K562 (cell line): ENCODE measurements at regions not wholly inside any gene's neighbourhood (a gene's known extent, or its start where the extent isn't known, plus 50 kb on each side); places are given as distances from the start of the nearest gene placed in this dataset.

ENCODE experiments used
- CEBPG ChIP-seq, 3 experiments: fragments of 200-800 bp in 1 of 3; sonication (Bioruptor generic) in 1 of 3; sonication (generic) in 1 of 3; formaldehyde crosslinking in 1 of 3; IDR thresholded peaks in 2 of 3; conservative IDR thresholded peaks in 1 of 3; 2 replicates each; pipeline versions ENCODE4 v1.6.1 to v1.8.0; 2016 to 2022; ENCODE audit warnings: missing compliant biosample characterization in 2 of 3, missing genetic modification characterization in 2 of 3, mild to moderate bottlenecking in 1 of 3, missing genetic modification reagents in 1 of 3
- GABPB1 ChIP-seq: sonication (generic); formaldehyde crosslinking; IDR thresholded peaks from 2 replicates; pipeline ENCODE4 v1.8.0; 2022; ENCODE audit warnings: mild to moderate bottlenecking, missing genetic modification reagents
- GTF2F1 ChIP-seq: IDR thresholded peaks from 2 replicates; pipeline ENCODE4 v1.6.1; 2011; ENCODE audit warnings: low read depth, low read length, improper control_type of control experiment
- NR1H2 ChIP-seq: sonication (generic); formaldehyde crosslinking; IDR thresholded peaks from 2 replicates; pipeline ENCODE4 v1.4.0; 2020; ENCODE audit warnings: mild to moderate bottlenecking, missing genetic modification reagents
- SIN3A ChIP-seq, 2 experiments: fragments of 150-350 bp in 1 of 2; IDR thresholded peaks; 2 replicates each; pipeline ENCODE4 v1.6.1; 2011 to 2016; ENCODE audit warnings: borderline replicate concordance in 2 of 2, low read depth in 2 of 2, low read length in 2 of 2, mild to moderate bottlenecking in 2 of 2, moderate library complexity in 2 of 2; ENCODE audit not compliant: control insufficient read depth in 1 of 2
- TF ChIP-seq, protein P1 (sequence below): fragments of 250-450 bp; sonication (Bioruptor Pico); IDR thresholded peaks from 2 replicates; pipeline ENCODE4 v1.5.0; 2020; ENCODE audit warnings: mild to moderate bottlenecking, borderline replicate concordance
- TF ChIP-seq, protein P2 (sequence below): fragments of 450-650 bp; formaldehyde crosslinking; IDR thresholded peaks from 2 replicates; pipeline ENCODE4 v1.4.0; 2020; ENCODE audit warnings: mild to moderate bottlenecking, moderate library complexity
- TF ChIP-seq, protein P3 (sequence below): fragments of 200-800 bp; sonication (Bioruptor generic); IDR thresholded peaks from 2 replicates; pipeline ENCODE4 v1.6.1; 2017; ENCODE audit warnings: missing genetic modification characterization, missing compliant biosample characterization

DNA sequence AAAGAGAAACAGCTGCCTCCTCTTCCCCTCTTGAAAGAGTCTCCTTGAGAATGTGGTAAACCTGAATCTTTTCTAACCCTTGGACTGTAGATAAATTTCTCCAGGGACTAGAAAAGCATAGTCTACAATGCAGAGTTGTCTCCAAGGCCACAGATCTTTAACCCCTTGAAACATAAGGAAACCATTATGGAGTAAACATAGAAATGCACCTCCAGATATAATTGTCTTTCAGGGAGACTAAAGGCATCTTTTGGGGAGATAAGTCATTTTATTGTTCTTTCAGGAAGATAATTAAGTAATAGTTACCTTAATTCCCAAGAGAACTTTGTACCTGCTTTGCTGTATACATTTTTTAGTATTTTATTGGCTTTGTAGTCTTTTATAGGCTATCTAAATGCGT lies 373.6 kb upstream of the GRIA1 start (continued):
- TF ChIP-seq GTF2F1 (no peak), SIN3A (IDR thresholded peaks at IDR 0.05; ENCODE audit: borderline replicate concordance in 2 of 2, control insufficient read depth in 1 of 2, low read depth in 2 of 2, low read length in 2 of 2) (no peak), GABPB1 (CRISPR knock-in tag) (no peak), NR1H2 (CRISPR knock-in tag) (no peak), CEBPG (CRISPR knock-in tag; IDR thresholded peaks at IDR 0.05) (no peak), CEBPG (tag; conservative IDR thresholded peaks at IDR 0.05 in 1 of 2, IDR thresholded peaks at IDR 0.05 in 1 of 2) (no peak)
- TF ChIP-seq, protein P1, sequence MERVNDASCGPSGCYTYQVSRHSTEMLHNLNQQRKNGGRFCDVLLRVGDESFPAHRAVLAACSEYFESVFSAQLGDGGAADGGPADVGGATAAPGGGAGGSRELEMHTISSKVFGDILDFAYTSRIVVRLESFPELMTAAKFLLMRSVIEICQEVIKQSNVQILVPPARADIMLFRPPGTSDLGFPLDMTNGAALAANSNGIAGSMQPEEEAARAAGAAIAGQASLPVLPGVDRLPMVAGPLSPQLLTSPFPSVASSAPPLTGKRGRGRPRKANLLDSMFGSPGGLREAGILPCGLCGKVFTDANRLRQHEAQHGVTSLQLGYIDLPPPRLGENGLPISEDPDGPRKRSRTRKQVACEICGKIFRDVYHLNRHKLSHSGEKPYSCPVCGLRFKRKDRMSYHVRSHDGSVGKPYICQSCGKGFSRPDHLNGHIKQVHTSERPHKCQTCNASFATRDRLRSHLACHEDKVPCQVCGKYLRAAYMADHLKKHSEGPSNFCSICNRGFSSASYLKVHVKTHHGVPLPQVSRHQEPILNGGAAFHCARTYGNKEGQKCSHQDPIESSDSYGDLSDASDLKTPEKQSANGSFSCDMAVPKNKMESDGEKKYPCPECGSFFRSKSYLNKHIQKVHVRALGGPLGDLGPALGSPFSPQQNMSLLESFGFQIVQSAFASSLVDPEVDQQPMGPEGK (CRISPR knock-in tag): no peak
- TF ChIP-seq, protein P2, sequence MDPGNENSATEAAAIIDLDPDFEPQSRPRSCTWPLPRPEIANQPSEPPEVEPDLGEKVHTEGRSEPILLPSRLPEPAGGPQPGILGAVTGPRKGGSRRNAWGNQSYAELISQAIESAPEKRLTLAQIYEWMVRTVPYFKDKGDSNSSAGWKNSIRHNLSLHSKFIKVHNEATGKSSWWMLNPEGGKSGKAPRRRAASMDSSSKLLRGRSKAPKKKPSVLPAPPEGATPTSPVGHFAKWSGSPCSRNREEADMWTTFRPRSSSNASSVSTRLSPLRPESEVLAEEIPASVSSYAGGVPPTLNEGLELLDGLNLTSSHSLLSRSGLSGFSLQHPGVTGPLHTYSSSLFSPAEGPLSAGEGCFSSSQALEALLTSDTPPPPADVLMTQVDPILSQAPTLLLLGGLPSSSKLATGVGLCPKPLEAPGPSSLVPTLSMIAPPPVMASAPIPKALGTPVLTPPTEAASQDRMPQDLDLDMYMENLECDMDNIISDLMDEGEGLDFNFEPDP: no peak
- TF ChIP-seq, protein P3, sequence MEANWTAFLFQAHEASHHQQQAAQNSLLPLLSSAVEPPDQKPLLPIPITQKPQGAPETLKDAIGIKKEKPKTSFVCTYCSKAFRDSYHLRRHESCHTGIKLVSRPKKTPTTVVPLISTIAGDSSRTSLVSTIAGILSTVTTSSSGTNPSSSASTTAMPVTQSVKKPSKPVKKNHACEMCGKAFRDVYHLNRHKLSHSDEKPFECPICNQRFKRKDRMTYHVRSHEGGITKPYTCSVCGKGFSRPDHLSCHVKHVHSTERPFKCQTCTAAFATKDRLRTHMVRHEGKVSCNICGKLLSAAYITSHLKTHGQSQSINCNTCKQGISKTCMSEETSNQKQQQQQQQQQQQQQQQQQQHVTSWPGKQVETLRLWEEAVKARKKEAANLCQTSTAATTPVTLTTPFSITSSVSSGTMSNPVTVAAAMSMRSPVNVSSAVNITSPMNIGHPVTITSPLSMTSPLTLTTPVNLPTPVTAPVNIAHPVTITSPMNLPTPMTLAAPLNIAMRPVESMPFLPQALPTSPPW (CRISPR knock-in tag): no peak
